Loucy (cell line): ENCODE measurements at regions not wholly inside any gene's neighbourhood (a gene's known extent, or its start where the extent isn't known, plus 50 kb on each side); places are given as distances from the start of the nearest gene placed in this dataset.

Experiments
- CTCF ChIP-seq: fragments of 200-600 bp; sonication (generic); conservative IDR thresholded peaks from 2 replicates; pipeline ENCODE4 v1.5.1; 2014; ENCODE audit warnings: mild to moderate bottlenecking, antibody characterized with exemption, low read length
- EZH2phosphoT487 ChIP-seq: fragments of 200-600 bp; IDR thresholded peaks from 2 replicates; pipeline ENCODE4 v1.6.1; 2018; ENCODE audit warnings: antibody characterized with exemption, mild to moderate bottlenecking, moderate library complexity, borderline replicate concordance

- TF ChIP-seq CTCF = no peak
- no peak for TF ChIP-seq EZH2phosphoT487
These were observed 116.1 kb upstream of the ZNF516 start for GRCh38 chr18:76610933-76611749.
